ENCODE measurements at regions not wholly inside any gene's neighbourhood (a gene's known extent, or its start where the extent isn't known, plus 50 kb on each side); places are given as distances from the start of the nearest gene placed in this dataset.

DNA sequence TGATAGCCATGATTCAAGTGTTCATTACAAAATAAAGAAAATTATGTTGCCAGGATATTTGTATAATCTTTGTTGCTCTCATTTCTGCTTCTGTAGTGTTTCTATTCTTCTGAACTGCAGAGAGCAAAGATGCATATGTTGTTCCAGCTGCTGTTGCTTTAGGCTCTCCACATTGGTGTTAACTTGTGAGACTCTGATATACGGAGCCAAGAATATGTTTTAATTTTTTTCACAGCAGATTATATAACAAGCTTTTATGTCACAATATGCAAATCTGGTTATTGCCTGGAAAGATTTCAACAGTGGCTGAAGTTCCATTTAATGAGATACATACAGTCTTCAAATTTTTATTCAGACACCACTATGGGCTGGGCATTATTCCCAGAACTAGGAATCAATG is 655.0 kb downstream of the GRXCR1 start:
- no peak overlapping the region for H3K4me3 ChIP-seq (ENCODE audit: control insufficient read depth in 1 of 2, extremely low read depth in 1 of 2, low read length in 1 of 2)
- no peaks in the 10 kb centered on the region for H3K36me3 ChIP-seq (ENCODE audit: control insufficient read depth in 2 of 2, extremely low read depth in 1 of 2, insufficient read depth in 1 of 2, low read length in 1 of 2)
- no peaks in the 10 kb centered on the region for H3K4me1 Mint-ChIP-seq
- no peaks in the 10 kb centered on the region for H3K9me3 ChIP-seq
- ATAC-seq (replicated peaks in 1 of 4) (no peak), DNase-seq (no peak)
- H3K27ac Mint-ChIP-seq = no peak overlapping the region
- no peaks in the 10 kb centered on the region for H3K36me3 Mint-ChIP-seq
- no peak overlapping the region for H3K27ac ChIP-seq (ENCODE audit: low read length)
- ChIA-PET POLR2A (no interaction called here), CTCF (no interaction called here)
- H3K27me3 ChIP-seq (replicated peaks in 1 of 2; ENCODE audit: control insufficient read depth in 2 of 2, extremely low read depth in 1 of 2, insufficient read depth in 2 of 2, low read length in 1 of 2) = no peaks in the 10 kb centered on the region
- no peaks in the 10 kb centered on the region for H3K4me1 ChIP-seq (ENCODE audit: control insufficient read depth in 1 of 2, extremely low read depth in 1 of 2, insufficient read depth in 2 of 2, low read length in 2 of 2)
- WGBS (ENCODE audit: insufficient coverage) = no CpG with 5 or more reads among the region's 1 CpG
- peaks cover 1 to 26% (median 5%) of the 10 kb centered on the region in 3 donors for H3K9me3 Mint-ChIP-seq
- no peak overlapping the region for H3K4me3 Mint-ChIP-seq
- H3K27me3 Mint-ChIP-seq = no peaks in the 10 kb centered on the region

DNA sequence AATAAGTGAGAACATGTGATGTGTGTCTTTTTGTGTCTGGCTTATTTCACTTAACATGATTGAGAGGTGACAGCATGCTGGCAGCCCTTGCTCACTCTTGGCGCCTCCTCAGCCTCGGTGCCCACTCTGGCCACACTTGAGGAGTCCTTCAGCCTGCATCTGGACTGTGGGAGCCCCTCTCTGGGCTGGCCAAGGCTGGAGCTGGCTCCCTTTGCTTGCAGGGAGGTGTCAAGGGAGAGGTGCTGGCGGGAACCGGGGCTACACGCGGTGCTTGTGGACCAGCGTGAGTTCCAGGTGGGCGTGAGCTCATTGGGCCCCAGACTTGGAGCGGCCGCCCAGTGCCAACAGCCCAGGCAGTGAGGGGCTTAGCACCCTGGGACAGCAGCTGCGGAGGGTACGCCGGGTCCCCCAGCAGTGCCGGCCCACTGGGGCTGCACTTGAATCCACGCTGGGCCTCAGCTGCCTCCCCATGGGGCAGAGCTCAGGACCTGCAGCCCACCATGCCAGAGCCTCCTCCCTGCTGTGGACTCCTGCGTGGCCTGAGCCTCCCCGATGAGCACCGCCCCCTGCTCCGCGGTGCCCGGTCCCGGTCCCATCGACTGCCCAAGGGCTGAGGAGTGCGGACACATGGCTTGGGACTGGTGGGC is 658.6 kb downstream of the GRXCR1 start:
- no peaks in the 10 kb centered on the region for H3K4me1 Mint-ChIP-seq
- no peaks in the 10 kb centered on the region for H3K36me3 Mint-ChIP-seq
- H3K27me3 Mint-ChIP-seq = no peaks in the 10 kb centered on the region
- H3K4me3 ChIP-seq (ENCODE audit: control insufficient read depth in 1 of 2, extremely low read depth in 1 of 2, low read length in 1 of 2) = no peak overlapping the region
- DNase-seq = no peak
- H3K4me1 ChIP-seq (ENCODE audit: control insufficient read depth in 1 of 2, extremely low read depth in 1 of 2, insufficient read depth in 2 of 2, low read length in 2 of 2) = no peaks in the 10 kb centered on the region
- no peaks in the 10 kb centered on the region for H3K36me3 ChIP-seq (ENCODE audit: control insufficient read depth in 2 of 2, extremely low read depth in 1 of 2, insufficient read depth in 1 of 2, low read length in 1 of 2)
- H3K9me3 Mint-ChIP-seq = peaks cover 5 to 26% (median 6%) of the 10 kb centered on the region in 3 donors
- ATAC-seq (replicated peaks in 1 of 4) = no peak
- 85% methylated on average over 17 of the region's 24 CpGs for WGBS (ENCODE audit: insufficient coverage)
- no peak overlapping the region for H3K27ac ChIP-seq (ENCODE audit: low read length)
- ChIA-PET POLR2A (no interaction called here), CTCF (no interaction called here)
- H3K27ac Mint-ChIP-seq = no peak overlapping the region
- H3K4me3 Mint-ChIP-seq = no peak overlapping the region
- no peaks in the 10 kb centered on the region for H3K27me3 ChIP-seq (replicated peaks in 1 of 2; ENCODE audit: control insufficient read depth in 2 of 2, extremely low read depth in 1 of 2, insufficient read depth in 2 of 2, low read length in 1 of 2)
- H3K9me3 ChIP-seq = no peaks in the 10 kb centered on the region

DNA sequence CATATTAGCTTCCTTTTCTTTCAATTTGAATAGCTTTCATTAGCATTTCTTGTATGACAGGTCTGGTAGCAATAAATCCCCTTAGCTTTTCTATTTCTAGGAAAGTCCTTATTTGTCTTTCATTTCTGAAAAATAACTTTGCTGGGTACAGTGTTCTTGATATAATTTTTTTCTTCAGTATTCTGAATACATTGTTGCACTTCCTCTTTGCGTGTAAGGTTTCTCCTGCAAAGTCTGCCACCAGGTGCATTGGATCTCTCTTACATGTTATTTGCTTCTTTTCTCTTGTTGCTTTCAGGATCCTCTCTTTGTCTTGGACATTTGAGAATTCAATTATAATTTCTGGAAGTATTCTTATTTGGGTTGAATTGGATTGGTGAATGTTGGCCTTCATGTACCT is 663.7 kb downstream of the GRXCR1 start:
- H3K27me3 Mint-ChIP-seq = no peaks in the 10 kb centered on the region
- H3K9me3 Mint-ChIP-seq = peaks cover 0 to 22% (median 10%) of the 10 kb centered on the region in 3 donors
- Histone ChIP-seq H3K36me3 (ENCODE audit: control insufficient read depth in 2 of 2, extremely low read depth in 1 of 2, insufficient read depth in 1 of 2, low read length in 1 of 2) (no peaks in the 10 kb centered on the region), H3K9me3 (no peaks in the 10 kb centered on the region), H3K4me3 (ENCODE audit: control insufficient read depth in 1 of 2, extremely low read depth in 1 of 2, low read length in 1 of 2) (no peak overlapping the region), H3K4me1 (ENCODE audit: control insufficient read depth in 1 of 2, extremely low read depth in 1 of 2, insufficient read depth in 2 of 2, low read length in 2 of 2) (no peaks in the 10 kb centered on the region), H3K27me3 (replicated peaks in 1 of 2; ENCODE audit: control insufficient read depth in 2 of 2, extremely low read depth in 1 of 2, insufficient read depth in 2 of 2, low read length in 1 of 2) (no peaks in the 10 kb centered on the region), H3K27ac (ENCODE audit: low read length) (no peak overlapping the region)
- ATAC-seq (replicated peaks in 1 of 4) = no peak
- ChIA-PET CTCF (no interaction called here), POLR2A (no interaction called here)
- H3K27ac Mint-ChIP-seq = no peak overlapping the region
- WGBS (ENCODE audit: insufficient coverage) = no CpG with 5 or more reads among the region's 1 CpG
- DNase-seq = no peak
- H3K4me1 Mint-ChIP-seq = no peaks in the 10 kb centered on the region
- no peaks in the 10 kb centered on the region for H3K36me3 Mint-ChIP-seq
- no peak overlapping the region for H3K4me3 Mint-ChIP-seq

DNA sequence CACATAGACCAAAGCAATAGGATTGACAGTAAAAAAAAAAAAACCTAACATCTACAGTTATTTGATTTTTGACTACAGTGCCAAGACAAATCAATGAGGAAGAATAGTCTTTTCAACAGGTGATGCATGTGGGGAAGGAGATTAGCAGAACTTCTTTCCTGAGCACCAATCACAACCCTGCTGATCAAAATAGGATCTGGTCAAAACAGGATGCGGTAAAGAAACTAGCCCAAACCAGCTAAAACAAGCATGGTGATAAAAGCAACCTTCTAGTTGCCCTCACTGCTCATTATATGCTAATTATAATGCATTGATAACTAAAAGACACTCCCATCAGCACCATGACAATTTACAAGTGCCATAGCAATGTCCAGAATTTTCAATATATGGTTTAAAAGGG is 667.5 kb downstream of the GRXCR1 start:
- H3K4me1 ChIP-seq (ENCODE audit: control insufficient read depth in 1 of 2, extremely low read depth in 1 of 2, insufficient read depth in 2 of 2, low read length in 2 of 2) = no peaks in the 10 kb centered on the region
- no peaks in the 10 kb centered on the region for H3K36me3 ChIP-seq (ENCODE audit: control insufficient read depth in 2 of 2, extremely low read depth in 1 of 2, insufficient read depth in 1 of 2, low read length in 1 of 2)
- H3K27ac ChIP-seq (ENCODE audit: low read length) = no peak overlapping the region
- DNase-seq (no peak), ATAC-seq (replicated peaks in 1 of 4) (no peak)
- POLR2A ChIA-PET = no interaction called here
- Mint-ChIP-seq H3K9me3 (peaks cover 0 to 16% (median 4%) of the 10 kb centered on the region in 3 donors), H3K36me3 (no peaks in the 10 kb centered on the region), H3K27me3 (no peaks in the 10 kb centered on the region), H3K27ac (no peak overlapping the region), H3K4me3 (no peak overlapping the region), H3K4me1 (no peaks in the 10 kb centered on the region)
- CTCF ChIA-PET = no interaction called here
- no peak overlapping the region for H3K4me3 ChIP-seq (ENCODE audit: control insufficient read depth in 1 of 2, extremely low read depth in 1 of 2, low read length in 1 of 2)
- no peaks in the 10 kb centered on the region for H3K9me3 ChIP-seq
- WGBS (ENCODE audit: insufficient coverage) = no CpG with 5 or more reads among the region's 1 CpG
- H3K27me3 ChIP-seq (replicated peaks in 1 of 2; ENCODE audit: control insufficient read depth in 2 of 2, extremely low read depth in 1 of 2, insufficient read depth in 2 of 2, low read length in 1 of 2) = no peaks in the 10 kb centered on the region

DNA sequence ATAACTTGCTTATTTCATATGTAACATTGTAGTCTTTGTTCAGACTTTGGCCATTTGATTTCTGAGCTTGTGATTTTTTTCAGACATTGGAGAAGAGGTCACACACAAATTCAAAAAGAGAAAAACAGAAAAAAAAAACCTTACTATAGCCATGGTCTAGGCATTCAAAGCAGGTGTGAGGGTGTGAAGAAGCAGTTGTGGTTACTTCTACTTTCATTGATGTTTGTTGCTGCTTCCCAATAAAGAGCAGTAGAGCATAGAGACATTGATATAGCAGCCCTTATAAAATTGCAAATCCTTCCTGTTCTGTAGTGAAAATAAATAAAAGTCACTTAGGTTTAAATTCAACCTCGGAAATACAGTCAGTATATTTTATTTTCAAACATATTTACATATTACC is 671.6 kb downstream of the GRXCR1 start:
- no peak overlapping the region for H3K4me3 ChIP-seq (ENCODE audit: control insufficient read depth in 1 of 2, extremely low read depth in 1 of 2, low read length in 1 of 2)
- ChIA-PET CTCF (interaction anchor here in 1 of 2 donors (0.6 kb wide), 1 partner anchor 72 kb away, joined by 4 read pairs; no protein-coding TSS in a partner anchor), POLR2A (interaction anchor here in 1 of 2 donors (0.6 kb wide), 1 partner anchor 284 kb away, joined by 5 read pairs; no protein-coding TSS in a partner anchor)
- Mint-ChIP-seq H3K9me3 (peaks cover 2 to 11% (median 3%) of the 10 kb centered on the region in 3 donors), H3K27ac (no peak overlapping the region), H3K4me1 (no peaks in the 10 kb centered on the region), H3K36me3 (no peaks in the 10 kb centered on the region), H3K27me3 (no peaks in the 10 kb centered on the region), H3K4me3 (no peak overlapping the region)
- no peaks in the 10 kb centered on the region for H3K9me3 ChIP-seq
- DNase-seq (no peak), ATAC-seq (replicated peaks in 1 of 4) (no peak)
- WGBS (ENCODE audit: insufficient coverage) = no CpG with 5 or more reads among the region's 1 CpG
- H3K36me3 ChIP-seq (ENCODE audit: control insufficient read depth in 2 of 2, extremely low read depth in 1 of 2, insufficient read depth in 1 of 2, low read length in 1 of 2) = no peaks in the 10 kb centered on the region
- no peaks in the 10 kb centered on the region for H3K4me1 ChIP-seq (ENCODE audit: control insufficient read depth in 1 of 2, extremely low read depth in 1 of 2, insufficient read depth in 2 of 2, low read length in 2 of 2)
- no peaks in the 10 kb centered on the region for H3K27me3 ChIP-seq (replicated peaks in 1 of 2; ENCODE audit: control insufficient read depth in 2 of 2, extremely low read depth in 1 of 2, insufficient read depth in 2 of 2, low read length in 1 of 2)
- no peak overlapping the region for H3K27ac ChIP-seq (ENCODE audit: low read length)

DNA sequence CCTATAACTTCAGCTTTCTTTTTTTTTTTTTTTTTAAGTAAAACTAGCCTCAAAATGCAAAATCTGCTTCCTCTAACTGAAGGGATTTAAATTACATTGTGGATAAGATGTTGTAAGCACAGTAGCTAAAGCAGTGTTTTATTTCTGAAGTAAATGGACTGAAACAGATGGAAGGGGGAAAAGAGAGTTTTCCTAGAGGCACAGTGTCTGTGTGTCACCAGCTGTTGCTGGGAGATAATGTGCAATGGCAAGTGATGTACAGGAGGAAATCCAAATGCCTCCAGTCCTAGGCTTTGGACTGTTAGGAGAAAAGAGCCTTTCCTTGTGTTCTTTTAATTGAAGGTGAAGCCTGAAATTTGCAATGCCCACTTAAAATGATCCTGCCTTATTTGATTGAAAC is 672.1 kb downstream of the GRXCR1 start:
- H3K9me3 Mint-ChIP-seq = peaks cover 2 to 11% (median 3%) of the 10 kb centered on the region in 3 donors
- CTCF ChIA-PET = interaction anchor here in 1 of 2 donors (0.5 to 0.6 kb wide), 2 partner anchors 8 to 72 kb away, joined by 3 to 4 read pairs; no protein-coding TSS in a partner anchor

GRCh38 chr4:43567644-43568043 is 675.1 kb downstream of the GRXCR1 start:
- Mint-ChIP-seq H3K27me3 (no peaks in the 10 kb centered on the region), H3K4me3 (no peak overlapping the region), H3K9me3 (peaks cover 2 to 7% (median 3%) of the 10 kb centered on the region in 3 donors), H3K4me1 (no peaks in the 10 kb centered on the region), H3K27ac (no peak overlapping the region), H3K36me3 (no peaks in the 10 kb centered on the region)
- H3K9me3 ChIP-seq = no peaks in the 10 kb centered on the region
- no peak for ATAC-seq (replicated peaks in 1 of 4)
- 100% methylated on average over 1 of the region's 2 CpGs for WGBS (ENCODE audit: insufficient coverage)
- H3K36me3 ChIP-seq (ENCODE audit: control insufficient read depth in 2 of 2, extremely low read depth in 1 of 2, insufficient read depth in 1 of 2, low read length in 1 of 2) = no peaks in the 10 kb centered on the region
- no peaks in the 10 kb centered on the region for H3K27me3 ChIP-seq (replicated peaks in 1 of 2; ENCODE audit: control insufficient read depth in 2 of 2, extremely low read depth in 1 of 2, insufficient read depth in 2 of 2, low read length in 1 of 2)
- ChIA-PET CTCF (no interaction called here), POLR2A (no interaction called here)
- no peak for DNase-seq
- H3K4me3 ChIP-seq (ENCODE audit: control insufficient read depth in 1 of 2, extremely low read depth in 1 of 2, low read length in 1 of 2) = no peak overlapping the region
- H3K4me1 ChIP-seq (ENCODE audit: control insufficient read depth in 1 of 2, extremely low read depth in 1 of 2, insufficient read depth in 2 of 2, low read length in 2 of 2) = no peaks in the 10 kb centered on the region
- H3K27ac ChIP-seq (ENCODE audit: low read length) = no peak overlapping the region

More for the DNA sequence above, 672.1 kb downstream of the GRXCR1 start:
- no peaks in the 10 kb centered on the region for H3K9me3 ChIP-seq
- DNase-seq (no peak), ATAC-seq (replicated peaks in 1 of 4) (no peak)
- H3K36me3 ChIP-seq (ENCODE audit: control insufficient read depth in 2 of 2, extremely low read depth in 1 of 2, insufficient read depth in 1 of 2, low read length in 1 of 2) = no peaks in the 10 kb centered on the region
- POLR2A ChIA-PET = interaction anchor here in 1 of 2 donors (0.6 kb wide), 1 partner anchor 284 kb away, joined by 5 read pairs; no protein-coding TSS in a partner anchor
- Mint-ChIP-seq H3K27ac (no peak overlapping the region), H3K36me3 (no peaks in the 10 kb centered on the region), H3K27me3 (no peaks in the 10 kb centered on the region), H3K4me3 (no peak overlapping the region), H3K4me1 (no peaks in the 10 kb centered on the region)
- H3K27ac ChIP-seq (ENCODE audit: low read length) = no peak overlapping the region
- no peaks in the 10 kb centered on the region for H3K4me1 ChIP-seq (ENCODE audit: control insufficient read depth in 1 of 2, extremely low read depth in 1 of 2, insufficient read depth in 2 of 2, low read length in 2 of 2)
- H3K4me3 ChIP-seq (ENCODE audit: control insufficient read depth in 1 of 2, extremely low read depth in 1 of 2, low read length in 1 of 2) = no peak overlapping the region
- H3K27me3 ChIP-seq (replicated peaks in 1 of 2; ENCODE audit: control insufficient read depth in 2 of 2, extremely low read depth in 1 of 2, insufficient read depth in 2 of 2, low read length in 1 of 2) = no peaks in the 10 kb centered on the region

Measured in T-cell (primary cell).